Fibroblast of lung (primary cell): ENCODE measurements at regions not wholly inside any gene's neighbourhood (a gene's known extent, or its start where the extent isn't known, plus 50 kb on each side); places are given as distances from the start of the nearest gene placed in this dataset.

ENCODE experiments used
- CTCF ChIP-seq, 2 donors: IDR thresholded peaks in 1 of 2; conservative IDR thresholded peaks in 1 of 2; 1 replicate in 1 of 2; 2 replicates in 1 of 2; pipeline ENCODE4 v1.5.1; 2011 to 2012; ENCODE audit warnings: low read length in 2 of 2, control low read depth in 1 of 2, inconsistent platforms in 1 of 2, low read depth in 1 of 2, mild to moderate bottlenecking in 1 of 2
- EZH2 ChIP-seq: IDR thresholded peaks from 2 replicates; pipeline ENCODE4 v1.5.1; 2012; ENCODE audit warnings: low read length, control low read depth, mild to moderate bottlenecking; ENCODE audit errors: missing control alignments

GRCh38 chr2:176534798-176535466, 265.7 kb downstream of the MTX2 start:
- TF ChIP-seq CTCF (conservative IDR thresholded peaks at IDR 0.05 in 1 of 2, IDR thresholded peaks at IDR 0.05 in 1 of 2; ENCODE audit: low read depth in 1 of 2, low read length in 2 of 2) = no peak
- no peak for TF ChIP-seq EZH2
